RCC 7860 (cell line): ENCODE measurements at regions not wholly inside any gene's neighbourhood (a gene's known extent, or its start where the extent isn't known, plus 50 kb on each side); places are given as distances from the start of the nearest gene placed in this dataset.
"Not testable (repeated sequence)": the region's sequence is repeated elsewhere in the genome, so short reads cannot be mapped to it uniquely, and the experiment has no call there.

ENCODE experiments used
- DNase-seq: peaks from one replicate; pipeline ENCODE4 v3.0.0-alpha.2; 2015; ENCODE audit warnings: low spot score
- FAIRE-seq: peaks from 2 replicates; lab custom pipeline; 2012; peaks lifted over from hg19 to GRCh38; lab: Jason Lieb, UNC

DNA sequence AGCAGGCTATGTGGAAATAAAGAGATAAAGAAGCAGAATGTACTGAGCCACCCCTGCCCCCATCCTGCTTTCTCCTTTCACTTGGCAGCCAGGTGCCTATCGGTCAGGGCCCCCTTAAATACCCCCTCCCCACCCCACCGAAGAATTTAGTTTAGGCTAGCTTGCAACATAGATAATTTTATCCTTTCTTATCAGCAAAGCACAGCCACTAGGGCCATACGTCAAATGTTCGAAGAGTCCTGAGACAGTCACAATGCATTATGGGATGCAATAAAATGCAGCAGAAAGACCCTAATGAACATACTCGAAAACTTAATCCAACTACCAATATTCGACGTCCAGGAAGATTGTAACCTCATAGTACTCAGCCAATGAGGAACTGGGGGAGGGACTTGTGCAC lies 71.4 kb downstream of the ZNF195 start:
- DNase-seq, FAIRE-seq: not testable (repeated sequence)

DNA sequence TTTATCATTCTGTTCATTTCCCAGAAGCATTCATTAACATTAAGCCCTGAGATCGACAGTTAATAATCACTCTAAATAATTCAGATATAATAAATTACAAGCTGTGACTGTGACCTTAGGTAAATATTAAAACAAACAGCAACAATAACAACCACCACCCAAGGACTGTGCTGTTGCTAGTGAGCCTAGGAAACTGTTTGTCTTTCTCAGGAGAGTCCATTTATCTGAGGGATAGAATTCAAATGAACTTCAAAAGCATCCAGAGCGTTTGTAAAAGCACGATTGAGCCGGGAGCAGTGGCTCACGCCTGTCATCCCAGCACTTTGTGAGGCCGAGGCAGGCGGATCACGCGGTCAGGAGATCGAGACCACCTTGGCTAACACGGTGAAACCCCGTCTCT lies 68.8 kb upstream of the MRGPRE start:
- DNase-seq, FAIRE-seq: not testable (repeated sequence)

DNA sequence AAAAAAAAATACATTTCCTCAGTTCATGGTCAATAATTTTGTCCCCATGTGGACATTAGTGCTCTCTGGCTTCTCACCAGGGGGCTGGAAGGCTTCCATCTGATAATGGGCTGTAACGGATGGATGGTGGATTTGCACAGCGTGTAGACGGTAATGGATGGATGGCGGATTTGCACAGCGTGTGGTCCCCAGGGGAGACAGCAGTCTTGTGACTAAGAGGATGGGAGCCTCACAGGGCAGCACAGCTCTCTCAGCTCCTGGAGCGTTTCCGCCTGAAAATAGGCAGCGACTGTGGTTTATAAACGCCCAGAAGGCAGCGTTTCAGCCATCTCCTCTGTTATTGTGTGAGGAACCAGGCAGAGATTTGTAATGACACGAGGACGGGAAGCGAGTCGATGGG lies 68.4 kb upstream of the MRGPRE start:
- DNase-seq, FAIRE-seq: not testable (repeated sequence)

DNA sequence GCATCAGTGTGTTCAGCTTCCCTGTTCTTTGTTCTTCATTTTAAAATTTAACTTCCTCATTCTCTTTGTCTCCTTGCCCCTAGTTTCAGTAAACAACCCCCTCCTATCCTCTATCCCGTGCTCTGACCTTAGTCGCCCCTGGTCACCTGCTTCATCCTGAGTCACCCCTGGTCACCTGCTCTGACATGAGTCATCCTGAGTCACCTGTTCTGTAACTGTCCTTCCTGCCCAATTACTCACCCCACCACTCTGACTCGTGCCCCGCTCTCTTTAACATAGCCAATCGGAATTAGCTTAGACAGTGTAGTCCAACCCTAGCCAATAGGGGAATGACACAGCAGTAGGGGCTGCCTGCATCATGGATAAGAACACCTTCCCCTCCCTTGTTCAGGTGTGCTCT lies 65.6 kb upstream of the MRGPRE start:
- not testable (repeated sequence) for FAIRE-seq
- DNase-seq = peak; percentile 0

DNA sequence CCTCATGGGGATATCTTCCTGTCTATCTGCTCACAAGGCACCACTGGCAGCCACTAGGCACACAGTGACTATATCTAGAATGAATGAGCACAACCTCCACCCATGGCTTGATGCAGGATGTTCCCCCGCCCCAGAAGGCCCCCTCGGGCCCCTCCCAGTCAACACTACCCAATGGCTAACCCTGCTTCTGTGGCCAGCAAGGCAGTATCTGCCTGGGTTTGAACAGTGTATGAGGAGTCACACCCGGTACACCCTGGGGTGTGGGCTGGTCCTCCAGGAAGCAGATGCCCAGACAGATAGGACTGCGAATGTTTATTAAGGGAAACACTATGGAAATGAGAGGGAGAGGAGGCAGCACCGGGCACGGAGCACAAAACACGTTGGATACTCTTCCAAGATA lies 58.3 kb upstream of the MRGPRE start:
- not testable (repeated sequence) for FAIRE-seq, DNase-seq

DNA sequence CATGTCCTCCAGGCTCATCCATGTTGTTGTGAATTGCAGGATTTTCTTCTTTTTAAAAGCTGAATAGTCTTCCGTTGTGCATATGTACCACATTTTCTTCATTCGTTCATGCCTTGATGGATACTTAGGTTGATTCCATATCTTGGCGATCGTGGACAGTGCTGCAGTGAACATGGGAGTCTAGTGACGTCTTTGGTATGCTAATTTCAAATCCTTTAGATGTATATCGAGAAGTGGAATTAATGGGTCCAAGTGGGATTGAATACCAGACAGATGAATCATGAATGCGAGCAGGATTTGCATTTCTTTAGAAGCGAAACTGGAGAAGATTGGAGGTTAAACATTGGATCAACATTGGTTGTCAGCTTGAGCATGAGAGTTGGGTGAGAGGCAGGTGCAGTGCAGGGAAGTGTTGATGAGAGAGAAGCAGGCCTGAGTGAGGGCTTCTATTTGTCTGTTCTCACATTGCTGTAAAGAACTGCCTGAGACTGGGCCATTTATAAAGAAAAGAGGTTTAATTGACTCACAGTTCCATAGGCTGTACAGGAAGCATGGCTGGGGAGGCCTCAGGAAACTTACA lies 55.2 kb upstream of the MRGPRE start:
- not testable (repeated sequence) for FAIRE-seq, DNase-seq

DNA sequence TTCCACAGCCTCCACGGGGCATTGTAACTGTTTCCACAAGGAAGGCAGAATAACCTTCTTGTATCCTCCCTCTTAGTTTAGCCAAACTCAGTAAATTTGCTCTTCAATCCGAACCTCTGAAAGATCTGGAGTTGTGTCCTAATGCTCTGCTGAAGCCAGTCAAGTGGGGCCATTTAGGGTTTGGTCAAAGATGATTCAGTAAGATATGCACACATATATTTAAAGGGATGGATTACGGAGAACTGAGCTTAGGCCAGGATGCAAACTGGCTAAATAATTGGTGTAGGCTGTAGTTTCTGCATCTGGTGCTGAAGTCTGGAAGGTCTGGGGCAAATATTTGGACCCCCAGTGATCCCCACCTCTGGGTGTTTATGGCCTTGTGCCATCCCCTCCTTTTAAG lies 53.0 kb upstream of the MRGPRE start:
- not testable (repeated sequence) for DNase-seq, FAIRE-seq

DNA sequence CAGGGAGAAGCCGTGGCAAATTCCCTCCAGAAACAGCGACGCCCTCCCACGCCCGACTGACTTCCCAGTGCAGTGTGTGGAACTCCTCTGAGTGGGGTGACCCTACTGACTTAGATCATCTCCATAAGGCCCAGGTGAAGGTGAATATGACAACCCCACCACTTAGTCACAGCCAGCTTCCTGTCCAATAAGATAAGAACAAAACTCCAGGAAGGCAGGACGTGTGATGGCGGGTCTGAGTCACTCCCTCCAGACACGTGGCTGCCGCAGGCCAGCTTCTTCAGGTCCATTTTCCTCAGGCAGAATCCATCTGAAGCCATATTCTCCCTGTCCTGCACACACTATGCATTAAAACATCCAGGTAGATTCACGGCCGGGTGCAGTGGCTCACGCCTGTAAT lies 52.0 kb upstream of the MRGPRE start:
- not testable (repeated sequence) for DNase-seq, FAIRE-seq

DNA sequence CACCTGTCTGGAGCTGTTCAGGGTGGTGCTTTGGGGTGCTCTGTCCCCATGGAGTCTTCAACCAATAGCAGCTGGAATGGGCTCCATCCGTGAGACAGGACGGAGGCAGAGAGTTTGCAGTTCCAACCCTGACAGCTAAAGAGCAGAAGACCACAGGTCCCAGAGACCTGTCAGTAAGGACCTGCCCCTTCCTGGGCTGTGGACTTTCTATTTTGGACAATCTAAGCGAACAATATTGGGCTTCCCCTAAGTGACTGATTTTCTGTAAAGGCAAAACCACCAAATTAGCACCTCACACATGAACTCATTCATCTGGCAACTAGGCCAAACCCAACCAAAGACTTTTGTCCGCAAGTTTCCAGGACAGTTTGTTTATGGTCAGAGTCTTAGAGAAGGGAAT lies 50.5 kb upstream of the MRGPRE start:
- not testable (repeated sequence) for DNase-seq, FAIRE-seq
